HG03457 (cell line): ENCODE measurements at regions not wholly inside any gene's neighbourhood (a gene's known extent, or its start where the extent isn't known, plus 50 kb on each side); places are given as distances from the start of the nearest gene placed in this dataset.

ENCODE experiments used
- ATAC-seq: cut with Tn5 transposase; IDR thresholded peaks from one replicate; pipeline ENCODE4 v1.9.1; 2021; ENCODE audit warnings: moderate number of reproducible peaks; ENCODE audit not compliant: unreplicated experiment

DNA sequence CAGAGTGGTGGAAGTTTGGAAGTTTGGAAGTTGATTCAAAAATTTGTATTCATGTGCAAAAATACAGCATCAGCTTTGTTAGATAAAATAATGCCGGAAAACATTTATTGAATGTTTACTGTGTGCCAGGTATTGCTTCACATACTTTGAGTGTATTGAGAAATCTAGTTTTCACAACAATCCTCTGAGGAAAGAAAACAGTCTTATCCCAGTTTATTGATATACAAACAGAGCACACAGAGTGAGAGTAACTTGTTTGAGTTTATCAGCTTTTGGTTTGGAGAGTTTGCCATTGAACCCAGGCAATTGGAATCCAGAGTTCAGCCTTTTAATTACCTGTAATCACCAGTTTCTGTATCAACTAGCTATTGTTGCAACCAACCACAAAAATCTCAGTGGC is 127.2 kb upstream of the RPS6KA3 start:
- ATAC-seq: no peak

DNA sequence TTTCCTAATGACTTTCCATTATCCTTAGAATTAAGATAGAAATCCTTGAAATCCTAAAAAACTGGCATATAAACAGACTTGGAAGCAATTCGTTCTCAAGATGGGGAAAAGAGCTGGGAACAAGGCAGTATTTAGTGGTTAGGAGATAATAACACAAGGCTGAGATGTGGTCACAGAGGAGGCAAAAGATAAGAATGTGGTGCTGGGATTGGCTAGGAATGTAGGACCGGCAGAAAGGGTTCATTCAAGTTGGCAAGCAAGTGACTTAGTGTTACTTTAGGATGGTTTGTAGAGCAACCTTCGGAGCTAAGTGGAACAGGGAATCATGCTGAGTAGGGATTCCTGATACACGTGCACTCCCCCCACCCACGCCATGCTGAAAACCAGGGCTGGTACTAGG is 121.9 kb upstream of the RPS6KA3 start:
- no peak for ATAC-seq

DNA sequence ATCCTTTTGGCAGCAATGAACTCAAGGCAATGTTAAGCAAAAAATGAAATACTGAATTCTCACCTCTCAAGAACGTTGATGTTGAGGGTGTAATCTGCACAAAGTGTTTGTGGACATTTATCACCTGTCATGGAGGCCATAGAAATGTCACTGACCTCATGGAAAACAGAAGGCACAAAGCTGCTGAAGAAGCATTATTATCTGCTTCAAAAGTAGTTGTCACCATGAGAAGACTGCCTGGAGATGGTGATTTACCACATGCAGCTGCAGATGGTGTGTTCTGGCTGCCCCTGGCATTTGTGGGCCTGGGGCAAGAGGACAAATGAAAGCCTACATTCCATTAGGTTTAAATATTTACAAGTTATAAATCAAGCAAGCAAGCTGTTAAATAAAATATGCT is 116.8 kb upstream of the RPS6KA3 start:
- ATAC-seq: no peak

DNA sequence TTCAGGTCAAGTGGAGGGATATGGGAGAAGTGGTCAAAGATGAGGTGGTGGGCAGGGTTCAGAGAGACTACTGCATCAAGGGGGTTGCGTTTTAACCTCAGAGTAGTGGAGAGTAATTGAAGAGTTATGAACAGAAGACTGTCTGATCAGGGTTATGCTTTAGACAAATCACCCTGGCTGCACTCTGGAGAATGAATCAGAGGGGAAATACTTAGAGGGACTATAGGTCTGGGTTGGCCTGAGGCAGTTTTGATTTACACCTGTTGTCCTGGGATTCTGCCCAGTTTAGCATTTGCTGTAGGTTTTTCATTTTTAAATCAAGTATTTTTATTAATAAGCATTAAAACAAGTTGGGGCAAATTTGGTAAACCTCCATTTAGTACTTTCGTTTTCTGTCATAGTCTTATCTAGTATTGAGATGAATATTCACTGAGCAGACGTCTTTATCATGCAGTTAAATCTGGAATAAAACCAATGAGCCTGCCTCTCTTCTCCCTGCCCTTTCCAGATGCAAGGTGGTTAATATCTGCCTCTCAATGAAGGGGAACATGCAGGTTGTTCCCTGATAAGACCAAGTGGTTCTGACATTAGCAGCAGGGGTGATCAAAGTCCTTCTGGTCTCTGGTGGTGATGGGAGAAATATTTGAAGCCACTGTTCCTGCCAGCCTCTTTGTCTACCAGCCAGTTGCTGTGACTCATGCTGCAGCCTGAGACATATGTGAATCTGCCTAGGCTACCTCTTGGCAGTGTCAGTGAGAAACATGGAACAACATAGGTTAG is 116.0 kb upstream of the RPS6KA3 start:
- ATAC-seq: peak; percentile 54

DNA sequence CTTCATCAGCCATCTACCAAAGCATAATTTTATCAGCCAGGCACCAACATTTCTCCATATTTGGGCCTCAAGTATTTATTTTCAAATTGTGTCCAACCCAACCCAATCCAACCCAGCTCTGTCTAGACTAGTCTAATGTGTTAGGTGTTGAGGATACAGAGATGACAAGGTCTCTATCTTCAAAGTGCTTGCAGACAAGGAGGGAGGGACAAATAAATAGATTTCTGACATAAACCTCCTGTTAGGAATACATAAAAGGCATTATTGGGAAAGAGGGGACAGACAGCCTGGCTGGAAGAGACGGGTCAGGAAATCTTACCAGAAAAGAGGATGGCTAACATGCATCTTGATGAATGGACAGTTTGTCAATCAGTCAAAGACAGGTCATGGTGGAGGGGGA is 115.4 kb upstream of the RPS6KA3 start:
- no peak for ATAC-seq

DNA sequence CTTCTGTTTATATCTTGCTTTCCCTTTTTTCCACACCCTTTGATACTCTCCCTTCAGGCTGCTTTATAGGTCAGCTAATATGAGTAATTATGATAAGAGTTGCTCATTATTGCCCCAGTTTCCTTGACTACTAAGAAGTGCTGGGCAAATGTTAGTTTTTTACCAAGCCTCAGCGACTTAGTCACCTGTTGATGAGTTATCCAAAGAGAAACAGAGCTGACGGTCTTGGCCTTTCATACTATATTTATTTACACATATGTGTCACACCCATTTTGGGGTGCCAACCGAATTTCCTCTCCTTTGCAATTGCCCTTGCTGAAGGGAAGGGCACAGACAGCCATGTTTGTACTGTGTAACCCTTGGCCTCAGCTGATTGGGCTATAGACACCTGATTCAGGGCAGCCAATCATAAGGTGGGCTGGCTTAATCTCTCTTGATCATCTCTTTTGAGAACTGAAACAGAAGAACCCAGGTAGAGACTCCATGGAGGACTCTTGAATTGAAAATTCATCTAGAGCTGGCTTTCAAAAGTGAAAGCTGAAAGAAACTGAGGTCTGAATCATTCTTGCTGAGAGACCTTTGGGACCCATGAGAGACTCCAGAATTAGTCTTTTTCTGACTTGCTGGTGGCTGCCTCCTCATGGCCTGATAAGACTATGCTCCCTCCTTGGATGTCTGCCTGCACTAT is 111.7 kb upstream of the RPS6KA3 start:
- ATAC-seq: no peak

DNA sequence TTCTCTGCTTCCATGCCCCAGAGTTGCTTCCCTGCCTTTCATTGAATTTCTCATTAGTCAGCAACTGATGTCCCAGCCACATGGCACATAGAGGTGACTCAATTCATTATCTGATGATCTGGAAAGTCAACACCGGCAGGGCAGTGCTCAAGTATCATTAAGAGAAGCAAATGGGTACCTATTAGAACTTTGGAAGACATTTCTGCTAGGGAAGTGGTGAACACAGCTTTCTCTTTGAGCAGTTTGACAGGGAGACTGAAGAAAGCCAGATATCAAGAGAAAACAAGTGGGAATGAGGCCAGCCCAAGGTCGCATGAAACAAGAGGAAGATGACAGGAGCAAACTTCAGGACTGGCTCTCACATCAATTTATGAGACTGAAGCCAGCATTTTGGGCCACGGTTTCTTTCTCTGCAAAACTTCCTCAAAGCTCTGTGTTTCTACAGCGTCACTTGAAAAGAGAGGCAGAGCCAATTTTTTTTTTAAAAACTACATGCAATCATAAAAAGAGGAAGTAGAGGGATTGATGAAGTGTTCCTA is 108.3 kb upstream of the RPS6KA3 start:
- ATAC-seq: no peak

DNA sequence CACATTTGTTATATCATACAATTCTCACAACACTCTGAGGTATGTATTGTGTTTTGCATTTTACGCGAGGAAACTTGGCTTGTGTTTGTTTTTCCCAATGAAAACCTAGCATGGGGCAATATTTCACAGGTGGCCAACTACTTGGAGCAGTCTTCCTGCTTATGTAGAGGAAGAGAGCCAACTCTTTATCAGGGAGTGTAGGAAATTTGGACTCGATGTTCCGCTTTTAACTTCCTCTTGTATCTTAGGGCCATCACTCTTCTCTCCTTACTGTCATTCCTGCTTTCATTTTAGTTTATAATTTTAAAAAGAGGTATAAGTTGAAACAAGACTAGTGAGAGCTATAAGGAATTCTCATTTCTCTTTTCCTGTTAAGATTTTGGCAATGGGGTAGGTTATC is 107.7 kb upstream of the RPS6KA3 start:
- no peak for ATAC-seq

DNA sequence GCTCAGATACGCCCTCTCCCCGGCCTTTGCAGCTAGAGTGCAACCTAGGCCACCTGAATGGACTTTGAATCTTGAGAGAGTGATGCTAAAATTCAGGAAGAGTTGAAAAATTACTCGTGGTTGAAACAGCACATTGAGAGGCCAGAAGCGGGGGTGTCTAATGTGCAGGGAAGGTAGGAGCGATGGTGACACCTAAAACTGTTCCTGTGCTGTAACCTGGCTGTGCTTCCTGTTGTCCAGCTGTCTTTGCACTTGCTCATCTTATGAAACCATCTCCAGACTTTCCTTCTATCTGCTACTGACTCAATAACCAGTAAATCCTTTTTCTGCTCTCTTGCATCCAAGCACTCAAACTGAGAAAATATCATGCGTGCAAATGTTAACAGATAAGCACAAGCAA is 106.4 kb upstream of the RPS6KA3 start:
- no peak for ATAC-seq

DNA sequence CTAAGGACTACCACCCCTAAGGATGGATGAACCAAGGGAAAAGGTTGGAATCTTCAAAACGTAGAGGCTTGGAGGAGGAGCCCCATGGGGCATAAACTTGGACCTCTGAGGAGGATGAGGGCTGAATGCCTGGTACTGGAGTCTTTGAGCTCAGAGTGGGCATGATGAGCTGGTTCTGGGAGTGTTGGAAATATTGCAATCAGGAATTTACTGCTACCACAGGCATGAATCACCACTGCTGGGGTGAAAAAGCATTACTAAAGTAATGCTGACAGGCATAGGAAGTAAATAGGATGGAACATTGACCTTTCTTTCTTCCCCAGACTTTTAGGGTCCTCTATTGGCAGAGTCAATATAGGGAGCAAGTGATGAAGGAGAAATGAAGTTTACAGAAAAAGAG is 105.8 kb upstream of the RPS6KA3 start:
- ATAC-seq: no peak

DNA sequence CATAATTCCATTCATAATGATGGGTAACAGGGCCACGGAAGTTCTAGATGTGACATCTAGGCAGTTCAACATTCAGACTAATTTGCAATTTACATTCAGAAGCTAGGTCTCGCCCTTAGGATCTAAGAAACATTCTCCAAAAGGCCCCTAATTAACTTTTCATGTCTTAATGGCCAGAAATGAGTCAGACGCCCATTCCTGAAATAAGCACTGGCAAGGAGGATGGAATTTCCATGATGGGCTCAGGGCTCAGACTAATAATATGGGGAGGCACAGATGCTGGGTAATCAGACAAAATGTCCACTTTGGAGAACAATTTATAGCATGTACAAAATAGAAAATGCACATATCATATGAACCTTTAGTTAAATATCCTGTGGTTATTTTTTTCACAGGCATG is 102.8 kb upstream of the RPS6KA3 start:
- no peak for ATAC-seq

DNA sequence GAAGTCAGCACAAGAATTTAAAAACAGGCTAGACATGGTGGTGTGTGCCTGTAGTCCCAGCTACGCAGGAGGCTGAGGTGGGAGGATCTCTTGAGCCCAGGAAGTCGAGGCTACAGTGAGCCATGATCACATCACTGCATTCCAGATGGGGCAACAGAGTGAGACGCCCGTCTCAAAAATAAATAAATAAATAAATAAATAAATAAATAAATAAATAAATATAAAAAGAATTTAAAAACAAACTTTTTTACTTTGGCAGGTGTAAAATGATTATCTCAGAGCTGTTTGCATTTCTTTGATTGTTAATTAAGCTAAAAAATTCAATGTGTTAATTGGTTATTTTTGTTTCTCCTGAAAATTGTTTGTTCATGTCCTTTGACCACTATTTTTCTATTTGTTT is 97.5 kb upstream of the RPS6KA3 start:
- no peak for ATAC-seq

DNA sequence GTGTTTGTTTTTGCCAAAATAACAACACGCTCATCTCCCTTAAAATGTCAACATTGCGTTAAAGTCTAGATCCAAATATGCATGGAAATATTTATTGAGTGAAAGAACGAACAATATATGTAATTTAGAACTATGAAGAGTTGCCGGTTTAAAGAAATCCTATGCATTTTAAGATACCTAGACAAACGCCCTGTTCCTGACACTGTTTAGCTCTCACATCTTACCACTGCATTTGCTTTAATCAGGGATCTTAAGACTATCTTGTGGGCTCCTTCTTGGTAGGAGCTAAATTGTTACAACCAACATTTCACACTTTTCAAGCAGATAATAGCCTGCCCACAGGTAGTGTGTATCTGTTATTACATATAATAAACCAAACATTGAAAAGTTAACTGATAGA is 96.6 kb upstream of the RPS6KA3 start:
- ATAC-seq: no peak

DNA sequence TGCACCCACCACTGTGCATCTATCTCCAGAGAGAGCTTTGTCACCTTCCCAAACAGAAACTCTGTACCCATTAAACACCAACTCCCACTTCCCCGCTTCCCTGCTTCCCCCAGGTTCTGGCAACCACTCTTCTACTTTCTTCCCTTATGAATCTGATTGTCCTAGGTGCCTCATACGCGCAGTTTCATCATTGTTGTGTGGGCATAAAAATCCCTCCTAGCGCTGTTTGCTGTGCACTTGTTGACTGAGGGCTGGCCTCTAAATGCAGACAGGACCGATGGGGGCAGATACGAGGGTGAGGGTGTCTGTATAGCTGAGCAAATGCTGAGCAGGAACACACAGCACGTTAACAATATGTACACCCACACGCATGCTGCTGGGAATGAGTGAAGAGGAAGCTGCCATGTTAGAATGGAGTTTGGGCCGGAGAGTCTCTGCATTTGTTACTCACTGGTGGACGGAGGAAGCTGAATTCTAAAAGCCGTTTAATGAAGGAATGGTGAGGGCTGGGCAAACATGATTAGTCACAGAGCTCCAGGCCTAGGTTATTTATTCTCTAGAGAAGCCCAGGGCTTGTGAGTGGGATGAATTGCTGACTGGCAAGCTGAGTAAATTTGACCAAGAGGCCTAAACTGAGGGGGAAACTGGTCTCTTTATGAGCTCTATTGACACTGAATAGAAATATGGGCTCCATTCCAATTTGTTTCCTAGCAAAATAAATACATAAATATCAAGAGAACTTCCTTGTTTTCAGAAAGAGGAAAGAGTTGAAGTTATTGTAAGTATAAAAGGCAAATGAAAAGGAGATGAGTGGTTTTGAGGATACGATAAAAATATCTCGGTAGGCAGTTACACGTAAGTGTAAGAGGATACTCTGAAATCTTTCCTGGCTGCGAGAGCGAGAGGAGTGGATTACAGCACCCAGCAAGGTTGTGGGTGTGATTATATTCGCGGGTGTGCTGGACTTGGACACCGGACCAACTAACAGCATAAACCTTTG is 95.9 kb upstream of the RPS6KA3 start:
- ATAC-seq: no peak

DNA sequence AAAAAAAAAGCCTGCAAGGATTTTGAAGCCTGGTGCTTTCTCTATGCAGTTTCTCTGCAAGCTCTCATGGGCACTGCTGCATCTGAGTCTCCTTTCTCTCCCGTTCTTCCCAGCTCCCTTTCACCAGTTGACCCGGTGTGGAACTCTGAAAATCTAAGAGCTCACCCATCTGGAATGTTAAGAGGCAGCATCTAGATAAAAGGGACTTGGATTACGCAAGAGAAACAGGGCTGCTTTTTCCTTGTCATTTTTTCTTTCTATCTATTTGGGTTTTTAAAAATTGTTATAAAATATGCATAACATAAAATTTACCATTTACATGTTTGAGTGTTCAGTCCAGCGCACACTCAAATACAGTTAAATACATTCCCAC is 95.2 kb upstream of the RPS6KA3 start:
- ATAC-seq: no peak

DNA sequence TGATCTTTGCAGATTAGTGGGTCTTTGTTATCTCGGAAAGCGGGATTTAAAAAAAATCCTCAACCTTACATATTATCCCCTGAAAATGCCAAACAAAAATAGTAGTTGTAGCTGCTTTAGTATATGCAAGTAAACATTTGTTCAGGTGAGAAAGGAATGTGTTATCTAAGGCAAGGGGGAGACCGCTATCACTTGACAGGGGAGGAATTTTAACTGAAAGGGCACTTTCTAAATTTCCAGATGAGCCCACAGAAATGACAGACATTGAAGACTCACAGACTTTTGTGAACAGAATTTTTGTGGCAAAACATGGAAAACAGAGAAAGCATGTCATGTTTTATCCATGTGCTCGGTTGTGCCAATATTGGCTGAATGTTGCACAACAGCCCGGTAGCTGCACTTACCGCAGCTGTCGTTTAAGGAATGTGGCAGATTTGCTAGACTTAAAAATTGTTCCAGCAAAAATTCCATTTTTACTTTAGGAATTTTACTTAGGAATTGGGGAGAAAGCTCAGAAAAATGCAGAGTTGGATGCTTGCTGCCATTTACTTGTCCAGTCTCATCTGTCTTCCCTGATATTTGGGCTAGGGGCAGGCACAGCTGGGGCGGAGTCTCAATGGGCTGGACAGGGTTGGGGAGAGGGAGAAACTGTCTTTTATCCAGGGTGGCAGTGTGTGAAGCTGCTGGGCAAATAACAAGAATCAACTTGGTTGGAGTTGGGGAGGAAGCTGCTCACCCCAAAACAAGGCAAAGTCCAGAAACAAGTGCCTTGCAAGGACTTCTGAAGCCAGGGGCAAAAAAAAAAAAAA is 94.6 kb upstream of the RPS6KA3 start:
- no peak for ATAC-seq

DNA sequence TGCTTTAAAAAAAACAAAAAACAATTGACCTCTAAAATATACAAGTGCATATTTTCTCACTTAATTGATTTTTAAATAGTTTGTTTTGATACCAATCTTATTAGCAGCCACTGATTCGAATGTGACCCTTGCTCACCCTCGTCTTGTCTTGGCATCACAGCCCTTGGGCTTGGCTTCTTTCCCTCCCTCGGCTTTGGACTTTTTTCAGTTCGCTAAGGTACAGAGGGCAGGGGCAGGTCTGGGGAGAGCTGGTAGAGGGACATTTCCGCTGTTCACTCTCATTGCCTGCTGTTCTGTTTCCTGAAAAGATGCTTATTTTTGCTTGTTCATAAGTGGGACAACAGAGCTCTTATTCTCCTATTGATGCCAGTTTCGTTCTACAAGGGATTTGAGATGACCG is 88.5 kb upstream of the RPS6KA3 start:
- ATAC-seq: no peak

DNA sequence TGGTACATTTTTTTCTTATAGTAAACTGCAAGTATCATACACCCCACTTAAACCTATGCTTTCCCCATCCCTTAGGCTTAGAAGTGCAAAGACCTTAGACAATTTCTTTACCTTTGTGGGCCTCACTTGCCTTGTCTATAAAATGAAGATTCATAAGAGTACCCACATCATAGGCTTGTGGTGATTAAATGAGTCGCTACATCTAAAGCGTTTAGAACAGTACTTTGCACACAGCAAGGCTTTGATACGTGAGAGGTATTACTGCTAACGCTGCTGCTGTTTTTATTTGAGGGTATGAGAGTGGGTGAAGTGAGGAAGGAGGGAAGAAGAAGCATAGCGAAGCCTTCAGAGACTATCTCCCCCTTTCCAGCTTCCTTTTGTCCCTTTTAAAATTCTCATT is 87.8 kb upstream of the RPS6KA3 start:
- no peak for ATAC-seq

DNA sequence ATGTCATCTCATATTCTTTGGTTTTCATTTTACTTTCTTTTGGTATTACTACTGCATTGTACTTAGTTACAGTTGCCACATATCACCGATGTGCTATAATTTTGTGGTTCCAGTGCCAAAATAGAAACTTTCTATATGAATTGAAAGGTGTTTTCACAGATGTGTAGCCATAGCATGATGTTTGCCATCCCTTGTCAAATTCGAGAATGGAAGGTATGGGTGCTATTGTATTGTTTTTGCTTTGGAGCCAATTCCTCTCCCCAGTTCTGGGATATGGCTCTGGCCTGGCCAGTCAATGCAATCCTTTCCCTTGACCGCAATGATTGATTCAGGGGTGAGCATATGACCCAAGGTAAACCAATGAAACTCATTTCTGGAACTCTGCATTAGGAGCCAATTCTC is 86.2 kb upstream of the RPS6KA3 start:
- ATAC-seq: no peak

DNA sequence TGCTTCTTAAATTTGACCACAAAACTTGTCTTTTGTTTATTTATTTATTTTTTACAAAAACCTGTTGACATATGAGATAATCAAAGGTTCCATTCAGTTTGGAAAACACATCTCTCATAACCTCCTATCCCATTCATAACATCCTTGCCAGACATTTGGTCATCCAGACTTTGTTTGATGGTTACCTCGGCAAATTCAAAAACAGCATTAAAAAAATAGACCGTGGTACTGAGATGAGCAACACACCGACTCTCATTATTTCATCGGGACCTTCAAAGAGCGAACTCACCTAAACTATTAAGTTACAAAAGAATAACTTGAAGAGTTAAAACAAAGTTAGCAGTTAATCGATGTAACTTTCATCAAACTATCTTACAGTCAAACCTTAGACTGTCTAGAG is 85.8 kb upstream of the RPS6KA3 start:
- no peak for ATAC-seq

DNA sequence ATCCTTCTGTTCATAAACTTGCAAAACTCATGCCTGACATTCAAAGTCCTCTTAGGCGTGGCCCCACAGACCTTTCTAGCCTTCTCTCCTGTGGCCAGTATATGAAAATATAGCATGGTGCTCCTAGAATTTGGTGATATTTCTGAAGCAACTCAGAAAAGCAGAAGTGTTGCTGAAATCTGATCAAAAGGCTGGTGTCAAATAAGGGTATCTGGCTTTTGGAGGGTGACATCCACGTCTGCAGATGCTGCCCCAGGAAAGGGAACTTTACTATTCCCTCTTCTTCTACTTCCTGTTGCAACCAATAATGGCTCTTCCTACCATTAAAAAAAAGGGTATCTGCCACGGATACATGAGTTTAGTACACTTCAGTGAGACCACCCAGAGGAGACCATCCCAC is 83.9 kb upstream of the RPS6KA3 start:
- ATAC-seq: no peak
